ENCODE measurements at regions not wholly inside any gene's neighbourhood (a gene's known extent, or its start where the extent isn't known, plus 50 kb on each side); places are given as distances from the start of the nearest gene placed in this dataset.

- Mint-ChIP-seq H3K27me3 (no peaks in the 10 kb centered on the region), H3K4me3 (no peak overlapping the region), H3K27ac (no peak overlapping the region), H3K9me3 (no peaks in the 10 kb centered on the region), H3K36me3 (no peaks in the 10 kb centered on the region), H3K4me1 (ENCODE audit: unreplicated experiment) (no peaks in the 10 kb centered on the region)
- no peak for TF ChIP-seq CTCF (conservative IDR thresholded peaks at IDR 0.05)
- no peak for DNase-seq (ENCODE audit: extremely low spot score, unreplicated experiment)
Observed at GRCh38 chr10:57880446-57881227, 387.1 kb downstream of the IPMK start.

DNA sequence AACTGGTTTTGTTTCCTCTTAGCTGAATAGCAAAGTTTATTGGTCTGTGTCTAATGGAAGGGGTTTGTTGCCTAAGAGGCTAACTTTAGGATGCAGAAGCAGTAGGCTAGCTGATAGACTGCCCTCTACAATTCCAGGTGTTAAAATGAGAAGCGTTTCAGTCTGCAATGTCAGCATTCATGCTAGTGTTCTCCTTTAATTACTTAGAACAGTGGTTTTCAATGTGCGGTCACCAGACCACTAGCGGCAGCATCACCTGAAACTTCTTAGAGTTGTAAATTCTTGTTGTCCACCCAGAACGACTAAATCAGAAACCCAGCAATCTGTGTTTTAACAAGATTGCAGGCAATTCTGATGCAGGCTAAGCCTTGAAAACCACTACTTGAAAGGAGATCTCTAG is 392.9 kb downstream of the IPMK start:
- TF ChIP-seq CTCF (conservative IDR thresholded peaks at IDR 0.05), result no peak
- no peak for DNase-seq (ENCODE audit: extremely low spot score, unreplicated experiment)
- H3K36me3 Mint-ChIP-seq, result no peaks in the 10 kb centered on the region
- H3K4me3 Mint-ChIP-seq, result no peak overlapping the region
- H3K4me1 Mint-ChIP-seq (ENCODE audit: unreplicated experiment), result no peaks in the 10 kb centered on the region
- H3K9me3 Mint-ChIP-seq, result no peaks in the 10 kb centered on the region
- H3K27me3 Mint-ChIP-seq, result no peaks in the 10 kb centered on the region
- H3K27ac Mint-ChIP-seq, result no peak overlapping the region

DNA sequence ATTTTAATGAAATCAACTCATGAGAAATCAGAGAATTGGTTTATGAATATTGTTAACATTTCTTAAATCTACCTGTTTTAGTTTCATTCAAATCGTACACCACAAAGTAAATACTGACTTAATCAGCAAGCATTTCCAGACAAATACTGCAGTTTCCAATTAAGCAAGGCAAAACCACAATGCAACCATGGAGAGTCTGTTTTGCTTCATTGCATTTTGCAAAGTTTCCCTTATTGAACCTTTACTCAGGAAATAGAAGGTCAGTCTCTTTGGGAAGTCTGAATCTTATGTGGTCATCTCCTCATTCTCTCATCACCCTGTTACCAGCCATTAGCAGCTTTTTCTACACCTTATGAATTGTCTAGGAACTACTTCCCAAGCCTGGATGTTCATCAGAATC is 400.5 kb downstream of the IPMK start:
- no peaks in the 10 kb centered on the region for H3K9me3 Mint-ChIP-seq
- H3K27me3 Mint-ChIP-seq, result peaks cover 3% of the 10 kb centered on the region
- no peaks in the 10 kb centered on the region for H3K36me3 Mint-ChIP-seq
- H3K4me1 Mint-ChIP-seq (ENCODE audit: unreplicated experiment), result no peaks in the 10 kb centered on the region
- no peak for DNase-seq (ENCODE audit: extremely low spot score, unreplicated experiment)
- TF ChIP-seq CTCF (conservative IDR thresholded peaks at IDR 0.05), result no peak
- H3K27ac Mint-ChIP-seq, result no peak overlapping the region
- H3K4me3 Mint-ChIP-seq, result no peak overlapping the region

DNA sequence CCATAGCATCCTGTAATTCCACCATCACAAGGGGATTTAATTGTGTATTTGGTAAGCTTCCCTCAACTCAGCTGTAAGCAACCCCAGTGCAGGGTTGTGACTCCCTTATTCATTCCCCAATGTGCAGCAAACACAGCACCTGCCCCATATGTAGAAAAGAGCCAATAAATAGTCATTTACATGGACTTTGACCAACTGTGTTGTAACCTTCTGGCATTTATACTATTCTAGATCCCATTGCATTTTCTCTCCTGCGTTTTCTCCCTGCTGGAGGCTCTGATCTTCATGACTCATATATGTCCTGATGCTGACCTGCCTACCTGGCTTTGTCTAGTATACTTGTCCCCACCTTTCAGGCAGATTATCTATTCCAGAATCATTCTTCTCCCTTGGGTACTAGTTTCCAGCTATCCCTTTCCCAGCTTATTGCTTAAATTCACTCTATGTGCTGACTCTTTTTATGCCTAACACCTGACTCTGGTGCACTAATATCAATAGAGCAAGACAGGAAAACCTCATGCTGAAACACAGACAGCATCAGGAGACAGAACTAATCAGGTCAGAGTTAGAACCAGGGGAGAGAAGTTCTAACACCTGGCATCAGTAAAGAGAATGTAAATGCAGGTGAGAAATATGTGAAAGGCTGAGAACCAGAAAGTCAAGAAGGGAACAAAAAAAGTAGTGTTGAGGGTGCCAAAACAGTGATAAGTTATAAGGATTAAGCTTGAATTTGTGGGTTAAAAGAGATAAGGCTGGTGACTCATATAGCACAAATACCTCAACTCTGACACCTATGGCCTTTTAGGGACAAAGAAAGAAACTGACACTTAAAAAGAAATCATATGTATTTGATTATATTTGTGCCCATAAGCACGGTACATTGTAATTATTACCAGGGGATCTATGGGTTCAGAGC is 402.7 kb downstream of the IPMK start:
- no peaks in the 10 kb centered on the region for H3K36me3 Mint-ChIP-seq
- peak overlapping the region; percentile 42 for H3K27ac Mint-ChIP-seq
- H3K9me3 Mint-ChIP-seq, result no peaks in the 10 kb centered on the region
- DNase-seq (ENCODE audit: extremely low spot score, unreplicated experiment), result no peak
- H3K27me3 Mint-ChIP-seq, result peaks cover 3% of the 10 kb centered on the region
- no peak for TF ChIP-seq CTCF (conservative IDR thresholded peaks at IDR 0.05)
- no peaks in the 10 kb centered on the region for H3K4me1 Mint-ChIP-seq (ENCODE audit: unreplicated experiment)
- no peak overlapping the region for H3K4me3 Mint-ChIP-seq

GRCh38 chr10:57849691-57850357 is 417.9 kb downstream of the IPMK start:
- H3K4me3 Mint-ChIP-seq, result no peak overlapping the region
- peak; percentile 66 for TF ChIP-seq CTCF (conservative IDR thresholded peaks at IDR 0.05)
- H3K27me3 Mint-ChIP-seq, result no peaks in the 10 kb centered on the region
- no peaks in the 10 kb centered on the region for H3K36me3 Mint-ChIP-seq
- DNase-seq (ENCODE audit: extremely low spot score, unreplicated experiment), result no peak
- H3K4me1 Mint-ChIP-seq (ENCODE audit: unreplicated experiment), result peaks cover 6% of the 10 kb centered on the region
- no peaks in the 10 kb centered on the region for H3K9me3 Mint-ChIP-seq
- no peak overlapping the region for H3K27ac Mint-ChIP-seq
